NCI-H526 (cell line): ENCODE measurements at regions not wholly inside any gene's neighbourhood (a gene's known extent, or its start where the extent isn't known, plus 50 kb on each side); places are given as distances from the start of the nearest gene placed in this dataset.

Source experiments
- DNase-seq, 2 experiments: peaks; one replicate each; lab custom pipeline; 2025; lab: John Stamatoyannopoulos, UW

GRCh38 chr2:23286758-23287704 is 97.9 kb upstream of the KLHL29 start:
- no peak for DNase-seq

DNA sequence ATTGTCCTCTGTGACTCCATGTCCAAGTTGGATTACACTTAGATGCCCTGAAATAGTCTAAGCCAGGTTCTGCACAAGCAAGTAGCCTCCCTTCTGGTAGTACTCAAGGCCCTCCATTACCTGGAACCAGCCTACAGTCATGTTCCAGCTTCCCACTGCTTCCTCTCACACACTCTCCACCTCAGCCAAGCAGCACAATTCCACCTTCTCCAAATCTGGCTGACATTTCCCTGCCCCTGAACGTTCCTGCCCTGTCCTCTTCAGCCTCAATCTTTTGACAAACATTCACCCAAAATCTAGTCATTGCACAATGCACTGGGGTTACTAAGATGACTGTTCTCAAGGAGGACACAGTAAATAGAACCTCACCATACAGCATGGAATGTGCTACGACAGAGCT is 95.3 kb upstream of the KLHL29 start:
- DNase-seq, result no peak

DNA sequence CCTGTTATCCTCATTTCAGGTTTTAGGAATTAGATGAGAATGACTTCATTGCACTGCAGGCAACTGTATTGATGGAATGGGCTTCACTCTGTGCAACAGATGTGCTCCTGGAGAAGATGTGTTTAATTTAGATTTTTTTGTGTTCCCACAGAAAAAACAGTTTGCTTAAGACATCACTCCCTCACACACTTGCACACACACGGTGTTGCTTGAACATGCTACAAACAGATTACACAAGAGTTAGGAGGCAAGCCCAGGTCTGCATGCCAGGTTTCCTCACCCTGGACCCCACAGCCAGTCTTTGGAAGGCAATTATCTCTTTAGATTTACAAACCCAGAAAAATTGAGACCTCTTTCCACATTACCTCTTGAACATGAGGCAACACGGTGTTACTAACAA is 93.7 kb upstream of the KLHL29 start:
- DNase-seq, result no peak

DNA sequence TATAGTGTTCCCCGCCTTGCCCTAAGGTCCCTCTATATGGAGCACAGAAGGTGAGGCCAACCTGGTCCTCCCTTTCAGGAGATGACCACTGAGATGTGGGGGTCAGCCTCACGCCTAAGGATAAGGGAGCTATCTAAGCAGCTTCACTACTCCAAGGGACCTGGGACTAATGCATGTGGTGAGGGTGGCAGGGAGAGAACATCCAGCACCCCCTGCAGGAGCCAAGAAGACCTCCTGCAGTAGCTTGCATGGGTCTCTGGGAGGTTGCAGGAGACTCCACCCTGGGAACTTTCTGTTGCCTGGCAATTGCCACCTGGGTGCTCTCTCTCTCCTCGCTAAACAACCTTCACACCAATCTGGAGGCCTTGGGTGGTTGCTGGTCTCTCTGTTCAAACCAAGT is 93.0 kb upstream of the KLHL29 start:
- DNase-seq, result no peak

GRCh38 chr2:23293063-23293462 is 91.9 kb upstream of the KLHL29 start:
- DNase-seq, result no peak

- no peak for DNase-seq
Observed at GRCh38 chr2:23293731-23294130, 91.2 kb upstream of the KLHL29 start.

- no peak for DNase-seq
Observed at GRCh38 chr2:23294238-23294637, 90.7 kb upstream of the KLHL29 start.

- DNase-seq, result no peak
Observed at GRCh38 chr2:23296691-23297090, 88.3 kb upstream of the KLHL29 start.

GRCh38 chr2:23297112-23297511 is 87.9 kb upstream of the KLHL29 start:
- DNase-seq, result no peak

DNA sequence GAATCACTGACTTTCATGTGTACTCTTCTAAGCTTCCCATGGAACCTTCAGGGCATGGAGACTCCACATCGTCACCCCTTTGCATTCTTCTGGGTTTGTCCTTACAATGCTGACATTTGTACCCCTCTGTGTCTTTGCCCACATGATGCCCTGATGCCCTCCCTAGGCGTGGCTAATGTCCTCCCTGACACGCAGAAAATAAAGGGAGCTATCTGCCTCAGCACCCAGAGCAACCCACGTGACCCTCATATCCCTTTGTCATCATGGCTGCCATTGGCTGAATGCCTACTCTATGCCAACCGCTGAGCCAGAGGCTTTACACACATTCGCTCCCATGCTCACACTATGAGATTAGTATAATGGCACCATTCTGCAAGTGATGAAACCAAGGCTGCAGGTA is 86.4 kb upstream of the KLHL29 start:
- DNase-seq, result no peak

DNA sequence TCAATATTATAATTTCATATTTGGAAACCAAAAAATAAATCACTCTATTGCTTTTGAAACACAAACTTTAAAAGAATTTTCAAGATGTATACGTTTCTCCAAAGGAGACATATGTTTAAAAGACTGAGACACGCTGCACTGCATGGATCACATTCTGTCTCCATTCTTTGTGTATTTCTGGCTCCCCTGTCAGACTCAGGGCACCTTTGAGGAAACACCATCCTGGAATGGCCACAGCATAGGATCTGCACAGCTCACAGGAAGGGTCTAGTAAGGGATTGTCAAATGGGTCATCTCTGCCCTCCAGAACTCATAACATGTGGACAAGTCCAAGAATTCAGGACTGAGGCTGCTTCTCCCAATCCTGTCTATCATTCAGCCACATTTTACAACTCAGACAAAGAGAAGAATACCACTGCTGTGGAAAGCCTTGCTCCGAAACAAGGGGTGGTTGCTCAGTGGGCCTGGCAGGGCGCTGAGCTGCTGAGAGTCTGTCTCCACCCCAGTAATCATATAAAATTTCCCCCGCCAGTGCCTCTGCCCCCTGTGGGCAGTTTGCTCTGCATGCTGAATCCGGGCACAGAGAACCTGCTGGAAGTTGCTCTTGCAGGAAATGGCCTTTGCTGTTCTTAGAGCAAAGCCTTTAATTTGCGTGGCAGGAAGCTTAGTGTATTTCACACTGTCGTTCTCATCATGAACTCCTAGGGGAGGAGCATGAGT is 85.3 kb upstream of the KLHL29 start:
- no peak for DNase-seq

GRCh38 chr2:23301136-23301535 is 83.8 kb upstream of the KLHL29 start:
- no peak for DNase-seq

- DNase-seq, result no peak
Observed at GRCh38 chr2:23302591-23302990, 82.4 kb upstream of the KLHL29 start.

DNA sequence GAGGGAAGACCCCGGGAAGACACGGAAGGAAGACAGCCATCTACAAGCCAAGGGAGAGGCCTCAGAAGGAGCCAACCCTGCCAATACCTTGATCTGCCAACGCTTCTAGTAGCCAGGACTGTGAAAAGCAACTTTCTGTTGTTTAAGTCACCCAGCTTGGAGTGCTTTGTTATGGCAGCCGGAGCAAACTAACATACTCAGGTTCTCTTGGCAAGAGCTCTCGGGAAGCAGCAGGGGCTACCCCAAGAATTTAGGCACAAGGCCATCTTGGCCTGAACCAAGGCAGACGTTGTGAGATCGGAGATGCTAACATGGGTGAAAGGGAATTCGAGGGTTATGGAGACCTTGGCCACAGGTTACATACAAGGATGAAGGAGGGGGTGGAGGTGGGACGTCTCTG is 78.6 kb upstream of the KLHL29 start:
- no peak for DNase-seq

DNA sequence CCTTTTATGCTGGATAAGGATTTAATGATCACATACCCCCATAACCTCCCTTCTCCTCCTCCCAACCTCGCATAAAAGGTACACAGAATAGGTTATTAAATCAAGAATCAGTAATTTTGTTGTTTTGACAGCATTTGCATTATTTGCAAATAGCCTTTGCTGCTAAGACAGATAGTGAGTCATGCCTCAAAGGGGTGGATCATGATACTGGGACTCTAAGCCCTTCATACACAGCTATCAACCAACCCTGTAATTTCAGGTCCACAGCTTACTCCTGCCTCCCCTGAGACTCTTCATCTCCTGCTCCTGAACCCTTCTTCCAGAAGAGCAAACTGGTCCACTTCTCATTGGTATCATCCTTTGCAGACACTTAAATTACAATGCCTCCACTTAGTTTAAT is 73.8 kb upstream of the KLHL29 start:
- DNase-seq, result peak in 1 of 2 experiments; percentile 12

DNA sequence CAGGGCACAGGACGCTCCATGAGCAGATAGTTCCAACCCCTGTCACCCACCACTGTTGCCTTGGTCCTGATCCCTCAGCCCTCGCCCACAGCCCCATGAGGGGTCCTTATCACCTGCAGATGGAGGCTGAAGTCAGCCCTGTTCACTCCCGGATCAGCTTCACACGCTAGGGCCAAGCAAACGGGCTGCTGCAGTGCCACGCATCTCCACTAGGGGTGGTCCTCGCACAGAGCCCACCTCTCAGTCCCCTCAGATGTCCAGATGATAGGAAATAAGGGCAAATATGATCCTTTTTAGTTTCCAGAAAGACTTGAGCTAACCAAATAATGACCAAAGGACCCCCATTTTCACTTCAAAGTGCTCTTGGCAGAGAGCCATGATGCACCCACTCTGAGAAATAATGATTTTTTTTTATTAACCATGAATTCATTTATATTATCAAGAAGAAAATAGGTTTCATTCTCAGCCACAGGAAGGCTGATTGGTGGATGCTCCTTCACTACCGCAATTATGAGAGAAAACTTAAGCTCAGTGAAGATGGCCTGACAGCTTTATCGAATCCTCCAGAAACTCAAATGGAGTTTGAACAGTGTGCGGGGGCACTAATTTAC is 71.9 kb upstream of the KLHL29 start:
- peak in 1 of 2 experiments; percentile 33 for DNase-seq

- DNase-seq, result no peak
Observed at GRCh38 chr2:23314687-23315086, 70.3 kb upstream of the KLHL29 start.

- no peak for DNase-seq
Observed at GRCh38 chr2:23320058-23320457, 64.9 kb upstream of the KLHL29 start.

GRCh38 chr2:23321751-23322150 is 63.2 kb upstream of the KLHL29 start:
- DNase-seq, result no peak

DNA sequence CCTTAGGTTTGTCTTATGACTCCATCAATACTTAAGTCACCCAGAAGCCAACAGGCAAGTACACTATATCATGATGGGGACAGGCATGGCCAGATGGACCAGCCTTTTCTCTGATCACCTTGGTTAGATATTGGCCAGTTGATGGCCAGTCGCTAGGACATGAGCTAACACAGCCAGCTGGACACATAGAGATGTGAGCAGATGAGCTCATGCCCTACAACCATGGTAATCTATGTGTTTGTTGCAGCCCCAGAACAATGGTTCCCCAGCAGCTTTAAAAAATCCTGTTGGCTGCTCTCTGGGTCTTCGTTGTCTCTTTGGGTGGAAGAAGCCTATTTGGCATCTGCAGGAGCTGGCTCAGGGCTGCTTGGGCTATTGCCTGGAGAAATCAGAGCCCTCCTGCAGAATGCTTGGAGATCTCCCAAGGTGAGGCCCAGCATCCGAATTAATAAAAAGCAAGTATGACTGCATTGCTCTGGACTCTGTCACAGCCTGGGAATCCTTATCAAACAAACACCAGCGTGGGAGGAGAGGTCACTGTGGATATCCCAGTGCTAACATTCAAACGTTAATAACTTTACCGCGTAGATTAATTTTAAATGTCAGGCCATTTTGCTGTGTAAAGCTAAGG is 62.3 kb upstream of the KLHL29 start:
- no peak for DNase-seq

DNA sequence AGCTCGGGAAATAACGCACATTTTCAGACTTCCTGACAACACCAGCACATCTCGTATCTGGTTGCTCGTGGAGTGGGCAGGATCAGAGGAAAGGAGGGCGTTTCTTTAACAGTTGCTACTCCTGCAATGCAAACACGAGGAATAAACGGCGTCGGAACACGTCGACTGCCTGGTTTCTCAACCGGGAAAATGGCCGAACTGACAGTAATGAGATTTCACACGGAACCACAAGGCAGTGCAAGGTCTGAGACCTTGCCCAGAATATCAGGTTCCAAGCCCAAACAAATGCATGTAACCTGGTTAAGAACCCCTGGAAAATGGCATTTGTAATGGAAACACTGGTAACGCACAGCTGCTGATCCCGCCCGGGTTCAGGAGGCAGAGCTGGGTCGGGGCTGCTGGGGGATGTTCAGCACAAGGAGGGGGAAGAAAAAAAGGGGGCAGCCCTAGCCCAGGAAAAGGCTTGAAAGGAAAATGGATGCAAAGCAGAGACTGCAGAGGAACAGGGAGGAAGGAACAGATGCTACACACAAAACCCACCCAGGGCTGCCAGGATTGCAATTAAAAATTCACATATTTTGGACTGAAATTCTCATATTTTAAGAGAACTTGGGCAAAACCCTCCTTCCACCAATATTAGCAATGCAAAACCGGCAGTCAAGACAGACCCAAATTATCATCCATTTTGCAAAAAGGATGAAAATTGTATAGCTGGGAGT is 61.6 kb upstream of the KLHL29 start:
- DNase-seq, result peak in 1 of 2 experiments; percentile 30
